ENCODE measurements at regions not wholly inside any gene's neighbourhood (a gene's known extent, or its start where the extent isn't known, plus 50 kb on each side); places are given as distances from the start of the nearest gene placed in this dataset.
A peak's percentile ranks its signal among the peaks of the same experiment; 100 is the strongest.

DNA sequence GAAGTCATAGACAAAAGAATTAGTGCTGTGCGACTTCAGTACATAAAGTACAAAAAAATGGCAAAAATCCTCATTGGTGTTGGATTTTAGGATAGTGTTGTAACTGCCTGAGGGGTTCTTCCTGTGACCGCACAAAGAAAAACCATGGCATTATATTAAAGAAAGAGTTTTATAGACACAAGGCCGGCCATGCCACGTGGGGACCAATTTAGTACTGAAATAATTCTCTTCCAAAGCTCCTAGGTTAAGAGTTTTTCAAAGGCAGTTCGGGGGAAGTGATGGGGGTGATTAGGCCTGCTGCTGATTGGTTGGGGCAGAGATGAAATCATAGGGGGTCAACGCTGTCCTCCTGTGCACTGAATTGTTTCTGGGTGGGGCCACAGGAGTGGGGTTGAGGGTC is 150.9 kb upstream of the EEA1 start:
- intact Hi-C loops (cut with DNase I; ENCODE audit: low total_unique reads): no loop called here
- Histone ChIP-seq H3K9me3 (no peaks in the 10 kb centered on the region), H3K4me3 (no peak overlapping the region), H3K4me1 (no peaks in the 10 kb centered on the region), H3K27ac (no peak overlapping the region), H3K27me3 (no peaks in the 10 kb centered on the region), H3K36me3 (no peaks in the 10 kb centered on the region)
- DNase-seq (ENCODE audit: low spot score in 2 of 2): no peak
- TF ChIP-seq, protein P1, sequence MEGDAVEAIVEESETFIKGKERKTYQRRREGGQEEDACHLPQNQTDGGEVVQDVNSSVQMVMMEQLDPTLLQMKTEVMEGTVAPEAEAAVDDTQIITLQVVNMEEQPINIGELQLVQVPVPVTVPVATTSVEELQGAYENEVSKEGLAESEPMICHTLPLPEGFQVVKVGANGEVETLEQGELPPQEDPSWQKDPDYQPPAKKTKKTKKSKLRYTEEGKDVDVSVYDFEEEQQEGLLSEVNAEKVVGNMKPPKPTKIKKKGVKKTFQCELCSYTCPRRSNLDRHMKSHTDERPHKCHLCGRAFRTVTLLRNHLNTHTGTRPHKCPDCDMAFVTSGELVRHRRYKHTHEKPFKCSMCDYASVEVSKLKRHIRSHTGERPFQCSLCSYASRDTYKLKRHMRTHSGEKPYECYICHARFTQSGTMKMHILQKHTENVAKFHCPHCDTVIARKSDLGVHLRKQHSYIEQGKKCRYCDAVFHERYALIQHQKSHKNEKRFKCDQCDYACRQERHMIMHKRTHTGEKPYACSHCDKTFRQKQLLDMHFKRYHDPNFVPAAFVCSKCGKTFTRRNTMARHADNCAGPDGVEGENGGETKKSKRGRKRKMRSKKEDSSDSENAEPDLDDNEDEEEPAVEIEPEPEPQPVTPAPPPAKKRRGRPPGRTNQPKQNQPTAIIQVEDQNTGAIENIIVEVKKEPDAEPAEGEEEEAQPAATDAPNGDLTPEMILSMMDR (IDR thresholded peaks at IDR 0.05): no peak
- TF ChIP-seq POLR2A (IDR thresholded peaks at IDR 0.05): no peak
- TF ChIP-seq POLR2AphosphoS5 (IDR thresholded peaks at IDR 0.05): no peak

DNA sequence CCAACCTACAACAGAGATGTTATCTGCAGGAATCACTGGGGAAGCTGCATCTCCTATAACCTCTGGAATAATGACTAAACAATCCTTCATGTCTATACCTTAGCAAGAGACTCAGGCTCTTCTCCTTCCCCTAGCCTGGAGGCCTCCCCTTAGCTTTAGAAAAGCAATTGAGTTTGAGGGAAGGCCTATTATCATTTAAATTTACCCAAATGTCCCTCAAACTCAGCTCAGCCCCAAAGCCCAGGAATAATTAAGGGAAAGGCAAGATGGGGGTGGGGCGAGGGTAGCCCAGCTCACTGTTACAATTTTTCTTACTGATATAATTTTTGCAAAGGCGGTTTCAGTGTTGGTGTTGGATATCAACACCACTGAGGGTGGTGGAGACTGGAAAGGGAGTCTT is 151.4 kb upstream of the EEA1 start:
- no peaks in the 10 kb centered on the region for H3K27me3 ChIP-seq
- H3K9me3 ChIP-seq: no peaks in the 10 kb centered on the region
- no peak overlapping the region for H3K4me3 ChIP-seq
- TF ChIP-seq POLR2AphosphoS5 (IDR thresholded peaks at IDR 0.05) (no peak), POLR2A (IDR thresholded peaks at IDR 0.05) (no peak)
- TF ChIP-seq, protein P1 (IDR thresholded peaks at IDR 0.05): no peak
- H3K4me1 ChIP-seq: no peaks in the 10 kb centered on the region
- intact Hi-C loops (cut with DNase I; ENCODE audit: low total_unique reads): no loop called here
- no peaks in the 10 kb centered on the region for H3K36me3 ChIP-seq
- DNase-seq (ENCODE audit: low spot score in 2 of 2): no peak
- no peak overlapping the region for H3K27ac ChIP-seq

DNA sequence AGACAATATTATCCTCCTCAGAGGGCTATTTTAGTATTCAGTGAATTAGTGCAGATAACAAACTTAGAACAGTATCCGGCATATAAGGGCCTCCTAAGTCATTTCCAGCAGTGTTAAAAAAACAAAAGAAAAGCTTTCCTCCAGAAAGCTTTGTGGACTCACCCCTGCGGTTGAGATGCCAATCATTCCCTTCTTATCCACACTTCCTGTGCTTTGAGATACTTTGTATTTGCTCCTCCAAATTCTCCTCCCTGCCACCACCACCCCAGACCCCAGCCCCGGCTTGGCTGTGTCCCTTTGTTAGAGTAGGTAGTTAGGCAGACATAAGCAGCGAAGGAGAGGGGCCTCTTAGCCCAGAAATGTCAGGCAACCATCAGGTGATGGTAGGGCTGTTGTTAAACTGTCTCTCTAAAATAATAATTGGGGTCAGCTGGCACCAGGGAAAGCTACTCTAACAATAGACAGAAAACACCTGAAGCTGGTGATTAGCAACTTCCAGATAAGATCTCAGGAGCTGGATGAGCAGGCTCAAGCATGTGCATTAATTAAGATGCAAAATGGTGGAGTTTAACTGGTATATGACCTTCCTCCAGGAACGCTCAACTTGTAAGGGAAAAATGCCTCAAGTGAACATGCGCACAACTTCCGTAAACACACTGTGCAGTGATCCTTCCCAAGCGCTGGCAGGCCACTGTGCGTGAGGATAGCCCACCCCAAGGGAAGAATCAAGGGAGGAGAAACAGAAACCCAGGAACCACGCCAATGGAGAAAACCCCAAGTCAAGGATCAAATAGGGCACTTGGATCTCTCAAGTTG is 152.1 kb upstream of the EEA1 start:
- intact Hi-C loops (cut with DNase I; ENCODE audit: low total_unique reads): no loop called here
- H3K4me1 ChIP-seq: no peaks in the 10 kb centered on the region
- peak overlapping the region; percentile 19 to 55 for H3K27ac ChIP-seq
- H3K36me3 ChIP-seq: no peaks in the 10 kb centered on the region
- no peaks in the 10 kb centered on the region for H3K27me3 ChIP-seq
- H3K4me3 ChIP-seq: no peak overlapping the region
- no peak for TF ChIP-seq POLR2A (IDR thresholded peaks at IDR 0.05)
- TF ChIP-seq, protein P1 (IDR thresholded peaks at IDR 0.05): no peak
- DNase-seq (ENCODE audit: low spot score in 2 of 2): no peak
- peaks cover 4 to 5% of the 10 kb centered on the region in 2 donors for H3K9me3 ChIP-seq

DNA sequence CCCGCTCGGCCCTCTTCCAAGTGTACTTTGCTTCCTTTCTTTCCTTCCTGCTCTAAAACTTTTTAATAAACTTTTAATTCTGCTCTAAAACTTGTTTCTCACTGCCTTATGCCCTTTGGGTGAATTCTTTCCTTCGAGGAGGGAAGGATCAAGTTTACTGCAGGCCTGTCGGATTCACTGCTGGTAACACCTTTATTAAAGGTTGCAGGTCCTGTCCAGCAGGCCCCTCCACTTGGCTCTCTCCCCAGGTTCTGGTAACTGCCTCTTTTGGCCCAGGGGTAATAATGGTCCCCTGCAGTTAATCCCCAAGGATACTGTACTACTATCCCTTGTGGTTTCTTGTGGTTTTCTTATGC is 152.7 kb upstream of the EEA1 start:
- intact Hi-C loops (cut with DNase I; ENCODE audit: low total_unique reads): no loop called here
- Histone ChIP-seq H3K36me3 (no peaks in the 10 kb centered on the region), H3K27ac (peak overlapping the region; percentile 19 to 55), H3K4me3 (no peak overlapping the region), H3K27me3 (no peaks in the 10 kb centered on the region), H3K4me1 (no peaks in the 10 kb centered on the region), H3K9me3 (peaks cover 7% of the 10 kb centered on the region in 2 donors)
- no peak for TF ChIP-seq POLR2AphosphoS5 (IDR thresholded peaks at IDR 0.05)
- TF ChIP-seq POLR2A (IDR thresholded peaks at IDR 0.05): no peak
- TF ChIP-seq, protein P1 (IDR thresholded peaks at IDR 0.05): no peak
- DNase-seq (ENCODE audit: low spot score in 2 of 2): peak in 1 of 2 donors; percentile 23

DNA sequence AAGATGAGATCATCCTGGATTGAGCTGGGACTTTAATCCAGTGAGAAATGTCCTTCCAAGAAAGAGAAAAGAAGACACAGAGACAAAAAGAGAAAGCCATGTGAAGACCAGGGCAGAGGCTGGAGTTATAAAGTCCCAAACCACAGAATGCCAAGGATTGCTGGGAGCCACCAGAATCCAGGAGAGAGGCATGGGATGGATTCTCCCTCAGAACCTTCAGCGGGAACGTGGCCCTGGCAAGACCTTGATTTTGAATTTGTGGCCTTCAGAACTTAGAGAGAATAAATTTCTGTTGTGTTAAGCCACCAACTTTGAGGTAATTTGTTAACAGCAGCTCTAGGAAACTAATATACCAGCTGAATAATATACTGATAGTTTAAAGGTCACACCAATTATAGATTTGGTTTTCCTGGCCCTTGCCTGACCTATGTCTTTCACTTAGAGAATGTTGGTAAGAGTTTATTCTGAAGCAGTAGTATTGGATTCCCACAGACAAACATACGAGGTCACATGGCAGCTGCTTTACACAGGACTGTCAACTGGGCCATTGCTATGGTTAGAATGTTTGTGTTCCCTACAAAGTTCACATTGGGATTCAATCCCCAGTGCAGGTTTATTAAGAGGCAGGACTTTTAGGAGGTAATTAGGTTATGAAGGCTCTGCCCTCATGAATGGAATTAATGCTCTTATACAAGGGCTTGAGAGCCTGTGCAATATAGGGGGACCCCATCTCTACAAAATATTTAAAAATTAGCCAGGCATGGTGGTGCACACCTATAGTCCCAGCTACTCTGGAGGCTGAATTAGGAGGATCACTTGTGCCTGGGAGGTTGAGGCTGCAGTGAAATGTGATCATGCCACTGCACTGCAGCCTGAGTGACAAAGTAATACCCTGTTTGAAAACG is 156.5 kb upstream of the EEA1 start:
- intact Hi-C loops (cut with DNase I; ENCODE audit: low total_unique reads): no loop called here
- DNase-seq (ENCODE audit: low spot score in 2 of 2): no peak
- Histone ChIP-seq H3K36me3 (no peaks in the 10 kb centered on the region), H3K9me3 (peaks cover 7% of the 10 kb centered on the region in 2 donors), H3K4me1 (no peaks in the 10 kb centered on the region), H3K27ac (no peak overlapping the region), H3K27me3 (no peaks in the 10 kb centered on the region), H3K4me3 (no peak overlapping the region)
- TF ChIP-seq POLR2A (IDR thresholded peaks at IDR 0.05) (no peak), POLR2AphosphoS5 (IDR thresholded peaks at IDR 0.05) (no peak)
- TF ChIP-seq, protein P1 (IDR thresholded peaks at IDR 0.05): no peak

All from breast epithelium (tissue), 4 donors.